Stimulated activated CD8-positive, alpha-beta memory T cell treated with anti-CD3 and anti-CD28 coated beads, Interleukin-7, amount 100 ng/mL, for 1 hour (primary cell): ENCODE measurements at regions not wholly inside any gene's neighbourhood (a gene's known extent, or its start where the extent isn't known, plus 50 kb on each side); places are given as distances from the start of the nearest gene placed in this dataset.

Experiments
- DNase-seq, 2 donors: peaks; one replicate each; pipeline ENCODE4 v3.0.0-alpha.2; 2020; ENCODE audit warnings: low read depth in 2 of 2

DNA sequence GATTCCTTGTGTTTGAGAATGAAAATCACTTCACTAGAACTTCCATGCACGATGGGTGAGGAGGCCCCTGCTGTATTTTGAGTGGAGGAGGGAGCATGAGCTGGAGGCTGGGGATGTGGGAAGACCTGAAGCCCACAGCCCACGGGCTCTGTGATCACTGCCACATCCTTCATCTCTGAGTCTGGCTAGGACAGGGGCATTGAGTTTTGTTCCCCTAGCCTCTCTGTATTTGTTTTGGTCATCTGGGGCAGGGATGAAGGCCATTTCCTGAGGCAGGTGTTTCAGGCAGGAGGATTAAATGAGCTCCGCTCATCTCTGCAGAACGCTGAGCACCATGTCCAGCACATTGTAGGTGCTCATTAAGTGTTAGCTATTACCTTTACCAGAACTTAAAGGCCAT is 293.6 kb downstream of the GLRX3 start:
- no peak for DNase-seq

DNA sequence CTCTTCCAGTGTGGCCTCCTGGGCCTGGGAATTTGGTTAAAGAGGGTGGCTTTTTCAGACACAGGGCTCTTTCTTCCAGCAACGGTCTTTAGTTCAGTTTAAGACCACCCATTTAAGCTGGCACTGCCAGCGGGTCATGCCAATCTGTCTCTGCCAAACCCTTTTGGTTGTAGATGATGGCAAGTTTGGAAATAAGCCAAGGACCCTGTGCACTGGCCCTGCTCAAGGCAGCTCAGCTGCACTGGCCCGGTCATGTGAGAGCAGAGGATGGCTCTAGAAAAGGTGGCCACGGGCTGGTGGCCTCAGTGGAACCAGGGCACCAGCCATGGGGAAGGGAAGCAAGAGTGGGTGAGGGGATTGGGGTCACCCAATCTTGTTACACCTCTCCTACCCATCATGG is 294.1 kb downstream of the GLRX3 start:
- DNase-seq: no peak

DNA sequence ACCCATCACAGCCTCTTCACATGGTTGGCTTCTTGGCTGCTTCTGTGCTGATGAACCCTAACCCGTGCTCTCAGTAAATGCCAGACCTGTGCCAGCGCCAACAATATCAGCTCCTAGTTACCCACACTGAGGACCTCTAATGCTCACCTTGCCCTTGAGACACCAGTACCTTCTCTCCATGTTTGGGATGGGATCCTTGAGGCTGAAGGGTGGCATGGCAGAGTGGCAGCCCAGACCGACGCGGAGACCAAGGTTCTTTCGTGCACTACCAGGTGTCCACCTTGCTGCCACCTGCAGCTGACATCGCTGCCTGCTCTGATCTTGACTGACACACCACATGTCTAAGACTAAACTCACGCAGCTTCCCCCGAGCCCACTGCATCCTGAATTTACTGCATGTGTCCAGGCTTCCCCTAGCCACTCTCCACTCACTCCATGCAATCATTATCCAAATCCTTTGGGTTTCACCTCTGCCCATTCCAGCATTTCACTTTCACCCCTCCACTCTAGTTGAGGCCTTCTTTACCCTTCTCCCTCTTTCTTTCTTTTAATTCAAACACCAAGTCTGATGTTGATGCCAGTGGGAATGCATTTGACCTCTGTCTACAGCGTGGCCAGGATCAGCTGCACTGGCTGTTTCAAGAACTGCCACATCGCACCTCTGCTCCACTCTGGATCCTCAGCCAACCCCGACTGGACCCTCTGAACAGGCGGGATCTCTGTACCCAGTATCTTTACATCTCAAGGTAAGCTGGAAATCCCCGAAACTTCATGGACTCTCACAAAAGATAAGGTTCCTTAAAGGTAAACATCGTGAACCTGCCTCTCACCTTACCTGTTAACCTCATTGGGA is 294.9 kb downstream of the GLRX3 start:
- no peak for DNase-seq

DNA sequence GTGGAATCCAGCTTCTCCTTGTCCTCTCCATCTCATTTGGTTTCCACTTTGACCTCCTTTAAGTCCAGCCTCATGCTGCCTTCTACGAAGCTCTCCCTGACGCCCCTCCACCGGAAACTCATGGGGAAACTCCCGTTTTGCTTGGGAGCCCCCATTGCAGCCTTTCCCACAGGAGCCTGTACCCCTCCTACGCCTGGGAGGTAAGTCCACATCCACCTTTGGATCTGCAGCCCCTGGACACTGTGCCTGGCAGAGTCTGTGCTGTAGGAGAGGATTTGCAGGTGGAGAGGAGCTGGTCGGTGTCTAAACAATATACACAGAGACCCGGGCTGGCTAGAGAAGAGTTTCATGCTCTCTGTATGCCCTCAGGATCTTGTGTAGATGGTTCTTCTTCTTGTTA is 296.1 kb downstream of the GLRX3 start:
- no peak for DNase-seq

DNA sequence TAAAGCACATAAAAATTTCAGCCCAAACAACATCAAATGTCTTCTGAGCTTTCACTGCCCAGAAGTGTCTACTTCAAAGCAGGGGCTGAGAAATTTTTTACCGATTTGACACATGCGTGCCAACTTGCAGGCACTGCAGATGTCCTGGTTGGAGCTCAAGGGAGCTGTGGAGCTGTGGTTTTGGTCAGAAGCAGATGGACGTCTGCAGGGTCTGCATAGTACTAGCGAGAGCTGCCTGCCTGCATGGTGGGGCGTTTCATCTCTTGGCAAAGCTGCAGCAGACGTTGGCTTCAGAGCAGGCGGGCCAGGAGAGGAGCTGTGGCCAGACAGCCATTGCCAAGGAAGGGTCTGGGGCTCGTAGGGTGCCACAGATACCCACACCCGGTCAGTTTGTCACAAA is 296.7 kb downstream of the GLRX3 start:
- DNase-seq: no peak

DNA sequence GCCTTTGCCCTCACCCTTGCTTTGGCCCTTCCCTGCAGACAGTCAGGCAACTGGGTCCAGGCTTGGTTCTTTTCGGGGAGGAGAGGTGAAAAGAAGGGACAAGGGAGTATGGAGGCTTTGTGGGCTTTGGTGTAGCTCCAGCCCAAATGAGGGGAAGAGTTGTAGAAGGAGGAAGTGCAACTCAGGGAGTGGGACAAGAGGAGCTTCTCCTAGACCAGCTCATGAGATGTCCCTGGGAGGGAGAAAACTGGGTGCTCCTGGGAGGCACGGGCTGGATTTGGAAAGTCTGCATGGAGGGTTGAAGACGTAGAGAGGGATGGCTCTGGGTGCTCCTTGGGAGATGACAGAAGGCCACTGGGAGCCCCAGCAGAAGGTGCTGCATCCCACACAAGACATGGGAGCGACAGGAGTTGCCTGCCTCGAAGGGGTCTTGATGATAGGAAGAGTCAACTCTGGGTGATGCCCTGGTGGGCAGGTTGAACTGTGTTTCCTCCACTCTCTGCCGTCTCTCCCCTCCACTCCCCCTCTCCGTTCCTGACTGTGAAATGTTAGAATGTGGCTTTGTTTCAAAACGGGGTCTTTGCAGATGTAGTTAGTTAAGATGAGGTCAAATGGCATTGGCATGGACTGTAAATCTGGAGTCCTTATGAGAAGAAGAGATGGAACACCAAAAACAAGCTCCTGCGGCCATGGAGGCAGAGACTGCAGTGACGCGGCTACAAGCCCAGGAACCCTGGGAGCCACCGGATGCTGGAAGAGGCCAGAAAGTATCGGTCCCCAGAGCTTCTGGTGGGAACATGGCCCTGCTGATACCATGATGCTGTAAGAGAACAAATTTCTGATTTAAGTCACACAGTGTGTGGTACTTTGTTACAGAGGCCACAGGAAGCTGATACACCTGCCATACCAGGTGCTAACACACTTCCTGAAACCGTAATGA is 298.5 kb downstream of the GLRX3 start:
- DNase-seq: no peak

DNA sequence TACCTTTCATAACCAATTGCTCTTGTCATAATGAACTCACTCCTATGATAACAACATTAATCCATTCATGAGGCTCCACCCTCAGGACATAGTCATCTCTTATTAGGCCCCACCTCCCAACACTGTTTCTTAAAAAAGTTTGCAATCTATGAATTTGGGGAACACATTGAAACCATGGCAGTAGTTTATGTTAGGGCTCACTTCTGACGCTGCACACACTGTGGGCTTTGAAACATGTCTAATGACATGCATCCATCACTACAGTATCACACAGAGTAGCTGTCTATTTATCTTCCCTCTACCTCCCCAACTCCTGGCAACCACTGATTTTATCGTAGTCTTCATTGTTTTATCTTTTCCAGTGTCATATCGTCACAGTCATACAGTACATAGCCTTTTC is 299.8 kb downstream of the GLRX3 start:
- no peak for DNase-seq

DNA sequence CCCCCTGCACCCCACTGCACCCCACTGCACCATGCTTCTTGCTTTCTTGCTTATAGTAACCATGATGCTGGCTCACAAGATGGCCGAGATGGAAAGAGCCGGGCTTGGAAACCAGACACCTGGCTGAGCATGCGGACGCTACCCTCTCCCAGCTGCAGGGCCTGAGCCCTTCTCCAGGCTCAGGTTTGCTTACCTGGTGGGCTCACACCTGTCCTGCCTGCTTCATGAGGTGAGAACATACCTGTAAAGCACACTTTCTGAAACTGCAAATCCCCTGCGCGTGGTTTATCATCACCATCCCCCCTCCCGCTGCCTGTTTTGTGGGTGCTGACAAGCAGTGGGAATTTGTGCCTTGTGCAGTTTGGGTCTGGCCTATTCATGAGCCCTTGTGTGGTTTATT is 302.7 kb downstream of the GLRX3 start:
- DNase-seq: no peak

DNA sequence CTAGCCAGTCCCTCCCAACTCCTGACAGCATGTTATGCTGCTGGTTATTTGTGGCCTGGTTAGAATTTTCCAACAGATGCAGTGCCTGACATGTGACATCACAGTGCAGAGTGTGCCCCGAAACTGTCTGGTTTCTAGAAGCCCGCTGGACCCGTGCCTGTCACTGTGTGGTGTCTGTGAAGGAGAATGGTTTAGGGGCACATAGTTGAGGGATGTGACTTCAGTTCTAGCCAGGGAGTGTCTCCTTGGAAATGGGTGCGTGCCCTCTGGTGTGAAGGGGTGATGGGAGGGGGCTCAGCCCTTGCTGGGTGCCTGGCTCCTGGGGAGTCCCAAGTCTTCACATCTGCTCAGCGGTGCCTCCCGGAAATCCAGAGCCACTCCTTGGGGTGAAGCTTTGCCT is 303.6 kb downstream of the GLRX3 start:
- no peak for DNase-seq

DNA sequence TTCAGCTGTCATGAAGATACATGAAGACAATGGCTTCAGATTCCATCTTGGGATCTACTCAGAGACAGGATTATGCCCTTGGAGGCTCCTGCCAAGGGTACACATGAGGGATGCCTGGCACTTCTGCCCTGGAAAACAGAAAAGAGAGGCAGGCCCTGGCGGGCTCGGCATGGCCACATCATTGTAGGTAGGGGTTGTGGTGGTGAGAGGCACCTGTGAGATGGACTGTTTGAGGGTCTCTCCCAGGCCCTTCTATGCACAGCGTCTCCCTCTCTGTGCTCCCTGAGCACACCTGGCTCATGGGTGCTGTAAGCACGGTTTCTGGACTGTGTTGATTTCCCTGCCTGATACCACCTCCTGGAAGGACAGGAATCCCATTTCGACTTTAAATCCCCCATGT is 304.3 kb downstream of the GLRX3 start:
- DNase-seq: no peak

DNA sequence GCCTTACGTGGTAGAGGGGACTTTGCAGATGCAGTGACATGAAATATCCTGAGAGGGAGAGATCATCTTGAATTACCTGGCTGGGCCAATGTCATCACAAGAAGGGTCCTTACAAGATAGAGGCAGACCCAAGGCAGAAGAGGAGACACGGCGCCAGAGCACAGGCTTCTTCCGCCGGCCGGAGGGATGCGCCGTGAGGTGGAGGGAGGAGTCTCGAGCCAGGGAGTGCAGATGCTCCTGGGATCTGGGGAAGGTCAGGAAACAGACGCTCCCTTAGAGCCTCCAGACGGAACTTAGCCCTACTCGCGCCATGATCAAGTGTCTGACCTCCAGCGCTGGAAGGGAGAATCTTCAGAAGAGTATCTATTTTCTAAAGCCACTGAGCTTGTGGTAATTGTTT is 304.8 kb downstream of the GLRX3 start:
- no peak for DNase-seq

DNA sequence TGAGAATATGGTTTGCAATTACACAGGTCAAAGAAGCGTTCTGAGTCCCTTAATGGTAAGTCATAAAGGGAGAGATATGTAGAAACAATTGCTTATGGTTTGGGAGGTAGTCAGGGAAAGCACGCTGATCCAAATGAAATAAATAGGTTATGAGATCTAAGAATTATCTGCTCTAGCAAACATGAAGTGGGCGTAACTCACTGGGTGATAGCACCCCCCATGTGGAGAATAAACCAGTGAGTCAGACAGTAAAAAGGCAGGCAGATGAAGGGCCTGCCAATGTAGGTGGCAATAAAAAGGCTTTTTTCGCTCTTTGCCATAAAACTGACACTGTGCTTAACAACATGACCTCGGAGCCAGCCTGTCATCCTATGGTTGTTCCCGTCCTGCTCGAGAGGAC is 306.9 kb downstream of the GLRX3 start:
- DNase-seq: no peak

DNA sequence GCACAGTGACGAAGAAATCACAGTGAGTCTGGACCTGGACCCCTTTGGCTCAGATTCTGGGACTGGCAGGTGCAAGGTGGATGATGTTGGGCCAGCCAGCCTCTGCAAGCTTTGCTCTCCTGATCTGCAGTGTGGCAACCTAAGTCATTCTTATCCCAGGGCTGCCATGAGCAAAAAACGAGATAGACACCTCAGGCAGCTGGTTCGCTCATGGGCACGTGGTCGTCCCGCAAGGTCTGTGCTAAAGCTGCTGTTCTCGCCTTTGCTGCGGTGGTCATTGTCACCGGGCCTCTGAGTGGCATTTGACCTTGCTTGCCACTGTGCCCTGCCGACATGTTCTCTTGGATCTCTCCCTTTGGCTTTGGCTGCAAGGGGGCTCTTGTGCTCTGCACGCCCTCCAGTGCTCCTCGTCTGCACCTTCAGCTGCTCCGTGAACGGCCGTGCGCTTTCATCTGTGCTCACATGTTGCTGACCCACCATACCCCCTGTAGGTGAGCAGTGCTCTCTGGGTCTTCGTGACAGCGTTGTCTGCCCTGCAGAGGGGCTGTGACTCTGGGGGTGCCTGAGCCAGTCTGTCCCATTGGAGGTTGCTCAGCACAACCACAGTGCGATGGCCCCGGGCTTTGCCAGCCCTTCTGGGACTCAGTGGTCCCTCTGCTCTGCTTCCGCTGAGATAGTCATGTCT is 317.0 kb downstream of the GLRX3 start:
- no peak for DNase-seq

DNA sequence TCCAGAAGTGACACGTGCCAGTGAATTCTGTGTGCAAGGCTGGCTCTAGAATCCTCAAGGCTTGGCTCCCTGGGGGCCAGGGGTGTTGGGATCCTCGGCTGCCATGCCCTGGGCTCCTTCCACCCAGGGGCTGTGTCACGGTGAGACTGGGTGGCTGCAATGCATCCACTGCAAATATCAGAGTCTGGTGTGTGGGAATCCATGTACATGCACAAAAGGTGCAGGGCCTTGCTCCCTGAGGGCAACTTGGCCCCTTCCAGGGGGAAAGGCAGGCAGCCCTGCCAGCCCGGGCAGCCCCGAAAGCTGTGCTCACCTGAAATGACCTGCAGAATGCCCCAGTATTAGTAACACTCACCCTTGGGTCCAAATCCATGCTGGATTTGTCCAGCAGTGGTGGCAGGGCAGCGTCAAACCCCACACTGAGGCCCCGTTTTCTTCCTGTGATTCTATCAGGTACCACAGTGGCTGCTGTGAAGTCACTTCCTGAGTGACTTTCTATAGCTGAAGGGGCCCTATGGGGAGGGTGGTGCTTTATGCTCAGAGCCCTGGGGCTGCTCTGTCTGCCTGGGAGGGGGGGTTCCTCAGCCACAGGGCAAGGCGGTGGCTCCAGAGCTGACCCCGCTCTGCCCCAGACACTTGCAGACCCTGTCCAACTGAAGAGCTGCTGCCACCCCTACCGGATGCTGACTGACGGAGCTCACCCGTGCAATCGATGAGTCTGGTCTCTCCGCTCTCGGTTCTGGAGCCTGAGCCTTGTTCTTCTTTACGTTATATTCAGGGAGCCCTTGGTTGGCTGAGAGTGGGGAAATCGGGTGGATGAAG is 317.7 kb downstream of the GLRX3 start:
- no peak for DNase-seq

DNA sequence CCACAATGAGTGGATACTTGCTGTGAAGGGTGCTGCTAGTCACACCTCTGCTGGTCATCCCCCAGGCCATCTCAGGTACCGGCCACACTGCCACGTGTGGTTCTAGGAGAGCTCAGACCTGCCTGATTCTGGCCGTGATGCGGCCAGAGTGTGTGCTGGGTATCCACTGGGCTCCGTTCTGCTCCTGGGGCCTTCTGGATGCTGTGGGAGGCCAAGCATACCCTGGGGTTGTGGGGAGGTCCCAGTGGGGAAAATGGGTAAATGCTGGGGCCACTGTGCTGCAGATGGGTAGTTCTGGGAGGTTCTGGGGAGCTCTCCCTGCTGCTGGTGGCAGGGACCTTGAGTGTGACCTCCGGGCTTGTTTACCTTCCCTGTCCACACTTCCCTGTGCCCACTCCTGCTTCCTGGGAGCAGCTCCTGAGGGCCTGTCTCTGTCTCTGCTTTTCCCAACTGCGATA is 318.4 kb downstream of the GLRX3 start:
- no peak for DNase-seq

DNA sequence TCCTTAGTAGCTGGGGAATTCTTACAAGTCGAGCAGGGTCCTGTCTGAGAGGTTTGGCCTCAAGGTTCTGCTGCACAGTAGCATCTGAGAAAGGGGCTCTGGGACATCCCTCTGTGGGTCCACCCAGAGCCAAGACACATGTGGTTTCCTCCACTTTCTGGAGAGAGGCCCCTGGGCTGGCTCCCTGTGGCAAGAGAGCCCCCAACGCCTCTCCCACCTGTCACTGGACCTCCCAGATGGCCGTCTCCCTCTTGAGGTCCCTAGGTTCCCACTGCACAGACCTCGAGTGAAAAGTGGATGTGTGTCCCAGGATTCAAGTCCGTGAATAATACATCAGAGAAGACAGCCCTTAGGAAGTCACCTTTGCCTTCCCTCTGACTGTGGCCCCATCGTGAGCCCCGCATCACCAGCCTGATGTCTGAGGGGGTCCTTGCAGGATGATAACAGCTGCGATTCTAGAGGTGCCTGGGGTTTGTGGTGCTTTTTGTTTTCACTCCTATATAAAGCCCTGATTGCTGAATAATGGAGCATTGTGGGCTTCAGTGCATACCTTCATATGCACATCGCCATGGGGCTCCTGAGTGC is 319.0 kb downstream of the GLRX3 start:
- DNase-seq: no peak

DNA sequence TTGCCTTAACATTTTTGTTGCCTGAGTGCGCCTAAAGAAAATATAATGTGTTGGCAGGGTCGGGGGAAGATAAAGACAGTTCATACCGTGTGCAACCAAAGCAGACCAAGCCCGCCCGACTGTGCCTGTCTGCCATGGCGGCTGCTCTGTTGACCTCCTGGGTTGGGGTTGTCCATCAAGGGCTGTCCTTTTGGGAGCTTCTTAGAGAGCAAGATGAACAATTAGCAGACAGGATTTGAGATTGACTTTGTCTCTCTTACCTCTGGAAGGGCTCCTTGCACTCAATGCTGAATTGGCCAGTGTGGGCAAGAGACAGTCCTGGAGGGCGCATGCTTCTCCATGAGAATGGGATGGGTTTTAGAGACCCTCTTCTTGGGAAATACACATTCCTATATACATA is 319.6 kb downstream of the GLRX3 start:
- DNase-seq: no peak

DNA sequence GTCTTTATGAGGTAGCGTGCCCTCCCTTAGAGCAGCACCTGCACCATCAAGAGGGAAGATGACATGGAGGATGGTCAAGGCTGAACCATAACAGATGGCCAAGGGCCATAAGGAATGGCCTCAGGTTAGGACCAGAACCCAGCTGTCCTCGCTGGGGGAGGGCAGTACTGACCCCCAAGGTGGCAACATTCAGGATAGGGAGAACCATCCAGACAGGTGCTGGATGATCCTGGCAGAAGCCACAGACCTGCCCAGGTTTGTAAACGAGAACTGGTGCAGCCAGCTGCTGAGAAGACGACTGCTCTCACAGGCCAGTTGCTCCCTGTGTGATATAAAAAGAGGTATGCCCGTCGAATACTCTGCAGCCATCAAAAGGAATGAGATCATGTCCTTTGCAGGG is 320.4 kb downstream of the GLRX3 start:
- DNase-seq: no peak

DNA sequence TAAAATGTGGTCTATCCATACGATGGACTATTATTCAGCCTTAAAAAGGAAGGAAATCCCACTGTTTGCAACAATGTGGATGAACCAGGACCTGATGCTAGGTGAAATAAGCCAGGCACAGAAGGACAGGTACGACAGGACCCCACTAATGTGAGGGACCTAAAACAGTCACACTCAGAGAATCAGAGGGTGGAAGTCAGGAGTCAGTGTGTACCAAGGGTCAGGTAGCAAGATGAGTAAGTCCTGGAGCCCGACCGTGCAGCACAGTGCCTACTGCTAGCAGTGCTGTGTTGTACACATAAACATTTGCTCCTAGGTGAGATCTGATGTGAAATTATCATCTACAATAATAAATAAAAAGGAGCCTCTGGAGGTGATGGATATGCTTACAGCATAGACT is 322.3 kb downstream of the GLRX3 start:
- no peak for DNase-seq

DNA sequence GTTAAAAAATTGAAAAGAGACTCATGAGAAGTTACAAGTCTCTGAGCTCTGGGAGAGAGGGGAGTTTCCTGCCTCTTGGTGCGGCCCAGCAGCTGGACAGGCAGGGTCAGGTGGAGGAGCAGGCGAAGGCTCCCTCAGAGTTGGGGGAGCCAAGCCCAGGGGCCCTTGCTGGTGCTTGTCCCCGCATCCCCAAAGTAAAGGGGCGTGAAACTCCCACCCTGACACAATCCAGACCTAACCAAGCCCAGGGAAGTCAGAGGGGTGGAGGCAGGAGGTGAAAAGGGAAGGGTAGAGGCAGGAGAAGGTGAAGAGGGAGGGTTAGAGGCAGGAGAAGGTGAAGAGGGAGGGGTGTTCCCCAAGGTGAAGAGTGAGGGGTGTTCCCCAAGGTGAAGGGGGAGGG is 322.8 kb downstream of the GLRX3 start:
- DNase-seq: no peak

DNA sequence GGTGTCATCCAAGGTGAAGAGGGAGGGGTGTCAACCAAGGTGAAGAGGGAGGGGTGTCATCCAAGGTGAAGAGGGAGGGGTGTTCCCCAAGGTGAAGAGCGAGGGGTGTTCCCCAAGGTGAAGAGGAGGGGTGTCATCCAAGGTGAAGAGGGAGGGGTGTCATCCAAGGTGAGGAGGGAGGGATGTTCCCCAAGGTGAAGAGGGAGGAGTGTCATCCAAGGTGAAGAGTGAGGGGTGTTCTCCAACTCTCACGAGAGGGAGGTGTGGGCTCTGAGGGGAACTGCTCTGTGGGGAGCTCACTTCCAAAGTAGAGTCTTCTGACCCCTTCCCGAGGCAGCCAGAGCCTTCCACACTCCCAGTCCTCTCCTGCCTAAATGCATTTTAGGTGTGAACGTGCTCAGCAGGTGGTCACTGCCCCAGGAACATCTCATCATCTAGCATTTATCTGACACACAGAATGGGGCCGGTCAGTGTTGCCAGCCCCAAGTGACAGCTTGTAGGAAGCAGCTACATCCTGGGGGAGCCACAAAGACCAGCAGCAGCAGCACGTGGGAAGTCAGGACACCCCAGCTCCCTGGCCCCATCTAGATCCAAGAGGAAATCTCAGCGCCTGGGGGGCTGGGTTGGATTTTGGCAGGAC is 323.8 kb downstream of the GLRX3 start:
- no peak for DNase-seq
